ENCODE measurements at regions not wholly inside any gene's neighbourhood (a gene's known extent, or its start where the extent isn't known, plus 50 kb on each side); places are given as distances from the start of the nearest gene placed in this dataset.
A peak's percentile ranks its signal among the peaks of the same experiment; 100 is the strongest.
"Not testable (repeated sequence)": the region's sequence is repeated elsewhere in the genome, so short reads cannot be mapped to it uniquely, and the experiment has no call there.

GRCh38 chr13:109274188-109274821 is 512.1 kb downstream of the IRS2 start:
- peak; percentile 46 for DNase-seq (ENCODE audit: low read depth)

- no peak for DNase-seq (ENCODE audit: low read depth)
Observed at GRCh38 chr13:109273326-109273751, 513.0 kb downstream of the IRS2 start.

- no peak for DNase-seq (ENCODE audit: low read depth)
Observed at GRCh38 chr13:109272595-109273325, 513.6 kb downstream of the IRS2 start.

- DNase-seq (ENCODE audit: low read depth), result no peak
Observed at GRCh38 chr13:109271555-109272541, 514.5 kb downstream of the IRS2 start.

- DNase-seq (ENCODE audit: low read depth), result no peak
Observed at GRCh38 chr13:109271061-109271460, 515.3 kb downstream of the IRS2 start.

- not testable (repeated sequence) for DNase-seq (ENCODE audit: low read depth)
Observed at GRCh38 chr13:109269381-109269780, 517.0 kb downstream of the IRS2 start.

- not testable (repeated sequence) for DNase-seq (ENCODE audit: low read depth)
Observed at GRCh38 chr13:109268492-109268891, 517.9 kb downstream of the IRS2 start.

GRCh38 chr13:109267400-109267799 is 519.0 kb downstream of the IRS2 start:
- not testable (repeated sequence) for DNase-seq (ENCODE audit: low read depth)

- not testable (repeated sequence) for DNase-seq (ENCODE audit: low read depth)
Observed at GRCh38 chr13:109265438-109265742, 521.0 kb downstream of the IRS2 start.

- not testable (repeated sequence) for DNase-seq (ENCODE audit: low read depth)
Observed at GRCh38 chr13:109264603-109265437, 521.6 kb downstream of the IRS2 start.

- DNase-seq (ENCODE audit: low read depth), result not testable (repeated sequence)
Observed at GRCh38 chr13:109257761-109258157, 528.6 kb downstream of the IRS2 start.

All from HS-5 (cell line).